DND-41 (cell line): ENCODE measurements at regions not wholly inside any gene's neighbourhood (a gene's known extent, or its start where the extent isn't known, plus 50 kb on each side); places are given as distances from the start of the nearest gene placed in this dataset.

Source experiments
- CTCF ChIP-seq: IDR thresholded peaks from 2 replicates; pipeline ENCODE4 v1.5.1; 2012; ENCODE audit warnings: borderline replicate concordance, low read length, moderate library complexity, mild to moderate bottlenecking; ENCODE audit not compliant: poor library complexity, severe bottlenecking; ENCODE audit errors: extremely low read depth
- EZH2 ChIP-seq: IDR thresholded peaks from 3 replicates; pipeline ENCODE4 v1.6.1; 2012; ENCODE audit warnings: borderline replicate concordance, low read depth, mild to moderate bottlenecking, moderate library complexity, low read length, inconsistent platforms; ENCODE audit not compliant: severe bottlenecking

- TF ChIP-seq CTCF (no peak), EZH2 (no peak)
Measured at GRCh38 chr3:84224262-84224661, 734.5 kb upstream of the CADM2 start.
